GM12873 (cell line): ENCODE measurements at regions not wholly inside any gene's neighbourhood (a gene's known extent, or its start where the extent isn't known, plus 50 kb on each side); places are given as distances from the start of the nearest gene placed in this dataset.

Experiments
- CTCF ChIP-seq: IDR thresholded peaks from 2 replicates; pipeline ENCODE4 v1.5.1; 2012; ENCODE audit warnings: low read depth, mild to moderate bottlenecking, moderate library complexity, low read length, control low read depth; ENCODE audit not compliant: insufficient read depth; ENCODE audit errors: missing control alignments

GRCh38 chr3:28575746-28576613 is 227.4 kb upstream of the AZI2 start:
- TF ChIP-seq CTCF: no peak

GRCh38 chr3:28576614-28577200 is 228.1 kb upstream of the AZI2 start:
- TF ChIP-seq CTCF: no peak

- no peak for TF ChIP-seq CTCF
Observed at GRCh38 chr3:28577941-28578500, 229.4 kb upstream of the AZI2 start.

GRCh38 chr3:28586325-28586724 is 237.7 kb upstream of the AZI2 start:
- no peak for TF ChIP-seq CTCF

GRCh38 chr3:28587723-28588122 is 239.1 kb upstream of the AZI2 start:
- no peak for TF ChIP-seq CTCF

- no peak for TF ChIP-seq CTCF
Observed at GRCh38 chr3:28590216-28590615, 241.6 kb upstream of the AZI2 start.

GRCh38 chr3:28590860-28591259 is 242.2 kb upstream of the AZI2 start:
- no peak for TF ChIP-seq CTCF
